Loucy (cell line): ENCODE measurements at regions not wholly inside any gene's neighbourhood (a gene's known extent, or its start where the extent isn't known, plus 50 kb on each side); places are given as distances from the start of the nearest gene placed in this dataset.

Source experiments
- H2AFZ ChIP-seq: fragments of 200-600 bp; sonication (generic); 2 replicates; pipeline ENCODE4 v1.6.0; 2016; ENCODE audit warnings: antibody characterized with exemption, mild to moderate bottlenecking, low read length, moderate library complexity
- H3F3A ChIP-seq: fragments of 200-600 bp; 2 replicates; pipeline ENCODE4 v1.6.0; 2016; ENCODE audit warnings: antibody characterized with exemption, low read depth, mild to moderate bottlenecking
- H3K27me3 ChIP-seq: fragments of 200-600 bp; sonication (generic); 2 replicates; pipeline ENCODE4 v1.6.1; 2014; ENCODE audit warnings: low read length, mild to moderate bottlenecking; ENCODE audit not compliant: insufficient read depth, poor library complexity, severe bottlenecking
- H3K36me3 ChIP-seq: fragments of 200-600 bp; sonication (generic); 2 replicates; pipeline ENCODE4 v1.6.1; 2016; ENCODE audit warnings: low read length; ENCODE audit not compliant: insufficient read depth
- H3K4me1 ChIP-seq: fragments of 200-600 bp; sonication (generic); 2 replicates; pipeline ENCODE4 v1.5.1; 2014; ENCODE audit warnings: low read length, mild to moderate bottlenecking; ENCODE audit not compliant: insufficient read depth, poor library complexity, severe bottlenecking
- H3K4me2 ChIP-seq: fragments of 200-600 bp; sonication (generic); 2 replicates; pipeline ENCODE4 v1.6.0; 2014; ENCODE audit warnings: antibody characterized with exemption, low read length, low read depth, mild to moderate bottlenecking; ENCODE audit not compliant: poor library complexity, severe bottlenecking
- H3K4me3 ChIP-seq: fragments of 200-600 bp; sonication (generic); 2 replicates; pipeline ENCODE4 v1.5.1; 2014; ENCODE audit warnings: low read length, mild to moderate bottlenecking, mixed read lengths; ENCODE audit not compliant: poor library complexity, severe bottlenecking
- H3K79me2 ChIP-seq: fragments of 200-600 bp; sonication (generic); 2 replicates; pipeline ENCODE4 v1.6.1; 2014; ENCODE audit warnings: low read length; ENCODE audit not compliant: insufficient read depth
- H3K9ac ChIP-seq: fragments of 200-600 bp; sonication (generic); 2 replicates; pipeline ENCODE4 v1.6.0; 2014; ENCODE audit warnings: mild to moderate bottlenecking, low read depth, low read length, moderate library complexity; ENCODE audit not compliant: poor library complexity, severe bottlenecking
- H3K9me2 ChIP-seq: fragments of 200-600 bp; sonication (generic); replicated peaks from 2 replicates; pipeline ENCODE4 v1.6.1; 2016; ENCODE audit warnings: low read depth, low read length, mixed read lengths
- H3K9me3 ChIP-seq: fragments of 200-600 bp; sonication (generic); 2 replicates; pipeline ENCODE4 v1.6.1; 2014; ENCODE audit warnings: mild to moderate bottlenecking, antibody characterized with exemption, low read length, low read depth; ENCODE audit not compliant: insufficient read depth
- H4K20me1 ChIP-seq: fragments of 200-600 bp; sonication (generic); 2 replicates; pipeline ENCODE4 v1.6.0; 2014; ENCODE audit warnings: antibody characterized with exemption, low read length, mild to moderate bottlenecking; ENCODE audit not compliant: insufficient read depth, poor library complexity, severe bottlenecking
- EZH2phosphoT487 ChIP-seq: fragments of 200-600 bp; IDR thresholded peaks from 2 replicates; pipeline ENCODE4 v1.6.1; 2018; ENCODE audit warnings: antibody characterized with exemption, mild to moderate bottlenecking, moderate library complexity, borderline replicate concordance
- TF ChIP-seq, protein P1 (sequence below): fragments of 200-600 bp; sonication (generic); conservative IDR thresholded peaks from 2 replicates; pipeline ENCODE4 v1.5.1; 2014; ENCODE audit warnings: mild to moderate bottlenecking, antibody characterized with exemption, low read length

DNA sequence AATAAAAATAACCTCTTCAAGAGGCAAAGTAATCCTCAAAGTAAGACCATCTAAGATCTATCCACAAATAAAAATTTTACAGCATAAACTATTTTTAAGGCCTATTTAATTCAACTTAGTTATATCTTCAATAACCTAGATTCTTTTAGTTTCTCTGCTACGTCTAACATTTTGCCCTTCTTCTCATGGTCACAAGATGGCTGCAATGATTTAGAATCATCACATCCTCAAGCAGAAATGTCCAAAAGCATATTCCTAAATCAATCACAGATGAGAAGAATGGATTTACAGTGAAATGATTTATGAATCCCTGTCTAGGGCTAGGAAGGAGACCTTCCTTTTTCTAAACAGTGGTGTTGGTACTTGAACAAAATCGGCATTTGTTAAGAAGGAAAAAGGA is 304.7 kb downstream of the ARHGAP12 start:
- Histone ChIP-seq H3K27me3 (peaks cover 5% of the 10 kb centered on the region), H4K20me1 (no peaks in the 10 kb centered on the region), H3K9ac (no peak overlapping the region), H3K9me2 (no peaks in the 10 kb centered on the region), H3K4me2 (no peak overlapping the region), H2AFZ (no peak overlapping the region), H3K36me3 (no peaks in the 10 kb centered on the region), H3K9me3 (peaks cover 14% of the 10 kb centered on the region; the same call in 1 of the 2 replicates), H3K4me1 (no peaks in the 10 kb centered on the region), H3K4me3 (no peak overlapping the region), H3K79me2 (no peaks in the 10 kb centered on the region), H3F3A (no peaks in the 10 kb centered on the region)
- TF ChIP-seq, protein P1, sequence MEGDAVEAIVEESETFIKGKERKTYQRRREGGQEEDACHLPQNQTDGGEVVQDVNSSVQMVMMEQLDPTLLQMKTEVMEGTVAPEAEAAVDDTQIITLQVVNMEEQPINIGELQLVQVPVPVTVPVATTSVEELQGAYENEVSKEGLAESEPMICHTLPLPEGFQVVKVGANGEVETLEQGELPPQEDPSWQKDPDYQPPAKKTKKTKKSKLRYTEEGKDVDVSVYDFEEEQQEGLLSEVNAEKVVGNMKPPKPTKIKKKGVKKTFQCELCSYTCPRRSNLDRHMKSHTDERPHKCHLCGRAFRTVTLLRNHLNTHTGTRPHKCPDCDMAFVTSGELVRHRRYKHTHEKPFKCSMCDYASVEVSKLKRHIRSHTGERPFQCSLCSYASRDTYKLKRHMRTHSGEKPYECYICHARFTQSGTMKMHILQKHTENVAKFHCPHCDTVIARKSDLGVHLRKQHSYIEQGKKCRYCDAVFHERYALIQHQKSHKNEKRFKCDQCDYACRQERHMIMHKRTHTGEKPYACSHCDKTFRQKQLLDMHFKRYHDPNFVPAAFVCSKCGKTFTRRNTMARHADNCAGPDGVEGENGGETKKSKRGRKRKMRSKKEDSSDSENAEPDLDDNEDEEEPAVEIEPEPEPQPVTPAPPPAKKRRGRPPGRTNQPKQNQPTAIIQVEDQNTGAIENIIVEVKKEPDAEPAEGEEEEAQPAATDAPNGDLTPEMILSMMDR = no peak
- no peak for TF ChIP-seq EZH2phosphoT487

DNA sequence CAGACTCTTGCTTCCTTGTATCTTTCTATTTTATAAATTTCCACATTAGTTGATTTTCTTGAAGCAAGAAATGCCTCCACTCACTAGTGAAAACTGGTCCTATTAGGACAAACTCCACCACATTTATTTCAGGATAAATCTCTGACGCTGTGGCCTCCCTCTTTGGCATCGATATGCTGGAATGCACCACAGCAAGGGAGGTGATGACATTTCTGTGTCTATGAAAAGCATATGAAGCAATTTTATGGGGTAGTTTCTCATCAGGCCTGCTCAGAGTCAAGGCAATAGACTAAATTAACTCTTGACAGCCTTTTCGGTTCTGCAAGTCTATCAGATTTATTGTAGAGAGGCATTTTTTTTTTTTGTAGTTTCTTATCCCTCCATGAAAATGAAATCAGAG is 304.4 kb downstream of the ZEB1 start:
- H3K9ac ChIP-seq = no peak overlapping the region
- H2AFZ ChIP-seq = no peak overlapping the region
- H3K4me1 ChIP-seq = no peaks in the 10 kb centered on the region
- peaks cover 14% of the 10 kb centered on the region; the same call in 1 of the 2 replicates for H3K9me3 ChIP-seq
- H3F3A ChIP-seq = no peaks in the 10 kb centered on the region
- H3K4me2 ChIP-seq = no peak overlapping the region
- H3K27me3 ChIP-seq = peaks cover 5% of the 10 kb centered on the region
- no peak overlapping the region for H3K4me3 ChIP-seq
- no peaks in the 10 kb centered on the region for H4K20me1 ChIP-seq
- TF ChIP-seq, protein P1 = no peak
- TF ChIP-seq EZH2phosphoT487 = no peak
- no peaks in the 10 kb centered on the region for H3K9me2 ChIP-seq
- H3K36me3 ChIP-seq = no peaks in the 10 kb centered on the region
- H3K79me2 ChIP-seq = no peaks in the 10 kb centered on the region

DNA sequence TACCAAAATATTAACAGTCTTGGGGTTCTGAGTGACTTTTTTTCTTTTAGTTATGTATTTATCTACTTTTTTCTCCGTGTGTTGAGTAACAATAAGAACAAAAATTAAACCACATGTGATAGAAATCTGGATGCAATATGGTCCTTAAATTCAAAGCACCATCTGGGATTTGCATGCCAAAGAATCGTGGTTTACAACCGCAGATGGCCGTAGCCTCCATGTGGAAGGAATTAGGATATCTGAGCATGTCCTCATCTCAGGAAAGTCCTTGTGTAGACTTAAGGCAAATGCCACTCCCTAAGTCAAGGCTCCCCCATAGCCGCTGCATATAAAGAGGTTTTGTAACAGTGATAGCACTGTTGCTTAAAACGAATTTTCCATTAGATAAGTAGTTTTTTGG is 304.0 kb downstream of the ZEB1 start:
- Histone ChIP-seq H3K27me3 (peaks cover 5% of the 10 kb centered on the region), H3K9me2 (no peaks in the 10 kb centered on the region), H3K4me3 (no peak overlapping the region), H3K79me2 (no peaks in the 10 kb centered on the region), H3K36me3 (no peaks in the 10 kb centered on the region), H4K20me1 (no peaks in the 10 kb centered on the region), H2AFZ (no peak overlapping the region), H3K4me1 (no peaks in the 10 kb centered on the region), H3K4me2 (no peak overlapping the region), H3K9me3 (peaks cover 14% of the 10 kb centered on the region; the same call in 1 of the 2 replicates), H3K9ac (no peak overlapping the region), H3F3A (no peaks in the 10 kb centered on the region)
- no peak for TF ChIP-seq EZH2phosphoT487
- TF ChIP-seq, protein P1 = no peak
